Glutamatergic neuron (in vitro differentiated cells): ENCODE measurements at regions not wholly inside any gene's neighbourhood (a gene's known extent, or its start where the extent isn't known, plus 50 kb on each side); places are given as distances from the start of the nearest gene placed in this dataset.

Experiments used
- DNase-seq: peaks from one replicate; pipeline ENCODE4 v3.0.0; 2022
- H3K27ac Mint-ChIP-seq: one replicate; pipeline ENCODE4 v1.8.0; 2020; ENCODE audit warnings: mild to moderate bottlenecking, mixed read lengths, inconsistent platforms; ENCODE audit not compliant: unreplicated experiment
- H3K27me3 Mint-ChIP-seq: one replicate; pipeline ENCODE4 v1.8.0; 2020; ENCODE audit warnings: mild to moderate bottlenecking, moderate library complexity, mixed read lengths, inconsistent platforms; ENCODE audit not compliant: unreplicated experiment
- H3K36me3 Mint-ChIP-seq: one replicate; pipeline ENCODE4 v1.8.0; 2020; ENCODE audit warnings: mild to moderate bottlenecking, mixed read lengths, inconsistent platforms; ENCODE audit not compliant: unreplicated experiment
- H3K4me1 Mint-ChIP-seq: one replicate; pipeline ENCODE4 v1.8.0; 2020; ENCODE audit warnings: mild to moderate bottlenecking, low read depth, mixed read lengths, inconsistent platforms; ENCODE audit not compliant: unreplicated experiment
- H3K4me3 Mint-ChIP-seq: one replicate; pipeline ENCODE4 v1.8.0; 2020; ENCODE audit warnings: mild to moderate bottlenecking, mixed read lengths, inconsistent platforms; ENCODE audit not compliant: unreplicated experiment
- H3K9me3 Mint-ChIP-seq: one replicate; pipeline ENCODE4 v1.8.0; 2020; ENCODE audit warnings: mild to moderate bottlenecking, moderate library complexity, mixed read lengths, inconsistent platforms; ENCODE audit not compliant: unreplicated experiment
- CTCF ChIP-seq: fragments of 200-600 bp; sonication (generic); IDR thresholded peaks from one replicate; pipeline ENCODE4 v1.5.0; 2021; ENCODE audit not compliant: partially characterized antibody, unreplicated experiment

- Mint-ChIP-seq H3K36me3 (peaks cover 19% of the 10 kb centered on the region), H3K4me1 (peaks cover 4% of the 10 kb centered on the region), H3K27me3 (no peaks in the 10 kb centered on the region), H3K27ac (no peak overlapping the region), H3K4me3 (no peak overlapping the region), H3K9me3 (peaks cover 8% of the 10 kb centered on the region)
- no peak for TF ChIP-seq CTCF
- DNase-seq = no peak
Measured at GRCh38 chr6:158879180-158879579, 60.0 kb upstream of the EZR start.

DNA sequence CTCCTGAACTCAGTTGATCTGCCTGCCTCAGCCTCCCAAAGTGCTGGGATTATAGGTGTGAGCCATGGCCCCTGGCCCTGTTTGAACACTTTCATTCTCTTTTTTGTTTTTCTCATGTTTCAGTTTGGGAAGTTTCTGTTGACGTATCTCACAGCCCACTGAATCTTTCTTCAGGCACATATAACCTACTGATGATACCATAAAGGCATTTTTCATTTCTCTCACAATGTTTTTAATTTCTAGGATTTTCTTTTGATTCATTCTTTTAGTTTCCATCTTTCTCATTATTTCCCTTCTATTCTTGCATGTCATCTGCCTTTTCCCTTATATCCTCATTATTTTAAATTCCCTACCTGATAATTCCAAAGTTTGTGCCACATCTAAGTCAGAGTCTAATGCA, 58.5 kb upstream of the EZR start:
- TF ChIP-seq CTCF = no peak
- peaks cover 19% of the 10 kb centered on the region for H3K36me3 Mint-ChIP-seq
- no peak overlapping the region for H3K4me3 Mint-ChIP-seq
- H3K27me3 Mint-ChIP-seq = no peaks in the 10 kb centered on the region
- peak overlapping the region; percentile 5 for H3K27ac Mint-ChIP-seq
- DNase-seq = no peak
- H3K4me1 Mint-ChIP-seq = peaks cover 4% of the 10 kb centered on the region
- H3K9me3 Mint-ChIP-seq = peaks cover 8% of the 10 kb centered on the region

GRCh38 chr6:158876886-158877285, 57.7 kb upstream of the EZR start:
- Mint-ChIP-seq H3K36me3 (peaks cover 19% of the 10 kb centered on the region), H3K27me3 (no peaks in the 10 kb centered on the region), H3K9me3 (peaks cover 8% of the 10 kb centered on the region), H3K4me1 (peaks cover 4% of the 10 kb centered on the region), H3K4me3 (no peak overlapping the region), H3K27ac (no peak overlapping the region)
- no peak for DNase-seq
- no peak for TF ChIP-seq CTCF

- no peak for TF ChIP-seq CTCF
- H3K27me3 Mint-ChIP-seq = peaks cover 7% of the 10 kb centered on the region
- H3K4me1 Mint-ChIP-seq = peaks cover 6% of the 10 kb centered on the region
- peak overlapping the region; percentile 99 for H3K27ac Mint-ChIP-seq
- no peak for DNase-seq
- H3K4me3 Mint-ChIP-seq = peak overlapping the region; percentile 70
- peaks cover 19% of the 10 kb centered on the region for H3K9me3 Mint-ChIP-seq
- H3K36me3 Mint-ChIP-seq = no peaks in the 10 kb centered on the region
Measured at GRCh38 chr6:158870649-158870957, 51.4 kb upstream of the EZR start.

DNA sequence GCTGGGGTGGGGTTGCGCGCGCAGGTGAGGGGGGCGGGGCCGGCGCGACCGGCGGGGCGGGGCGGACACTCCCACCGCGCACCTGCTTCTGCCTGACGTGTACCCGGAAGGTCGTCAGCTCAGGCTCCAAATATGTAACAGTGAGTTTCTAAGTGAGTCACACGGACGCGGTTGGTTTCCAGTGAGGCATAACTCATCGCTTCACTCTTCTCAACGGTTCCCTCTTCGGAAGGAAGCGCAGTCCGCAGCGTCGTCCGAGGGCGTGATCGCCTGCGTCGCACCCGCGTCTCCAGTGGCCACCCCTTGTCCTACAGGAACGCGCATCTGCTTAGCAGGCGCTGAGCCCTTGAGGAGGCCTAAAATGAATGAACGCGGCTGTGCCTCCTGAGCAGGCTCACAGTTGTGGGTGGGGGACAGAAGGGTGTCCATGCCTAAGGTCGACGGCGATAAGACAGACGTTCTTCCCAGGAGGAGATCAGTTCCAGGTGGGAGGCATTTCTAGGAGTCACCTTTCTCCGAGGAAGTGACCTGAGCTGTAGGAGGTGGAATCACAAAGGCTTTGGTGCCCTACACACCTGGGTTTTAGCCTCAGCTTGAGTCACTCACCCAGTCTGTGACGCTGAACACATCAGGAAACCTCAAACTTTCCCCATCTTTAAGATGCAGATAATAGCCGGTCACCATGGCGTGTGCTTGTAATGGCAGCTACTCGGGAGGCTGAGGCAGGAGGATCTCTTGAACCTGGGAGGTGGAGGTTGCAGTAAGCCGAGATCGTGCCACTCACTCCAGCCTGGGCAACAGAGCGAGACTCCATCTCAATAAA, 50.9 kb upstream of the EZR start:
- Mint-ChIP-seq H3K36me3 (no peaks in the 10 kb centered on the region), H3K4me1 (peaks cover 8% of the 10 kb centered on the region), H3K9me3 (peaks cover 20% of the 10 kb centered on the region), H3K27me3 (peaks cover 7% of the 10 kb centered on the region), H3K4me3 (peak overlapping the region; percentile 84), H3K27ac (peak overlapping the region; percentile 99)
- TF ChIP-seq CTCF = no peak
- no peak for DNase-seq
